Heart left ventricle (tissue), 13 donors: ENCODE measurements at regions not wholly inside any gene's neighbourhood (a gene's known extent, or its start where the extent isn't known, plus 50 kb on each side); places are given as distances from the start of the nearest gene placed in this dataset.

Experiments used
- POLR2A ChIP-seq, 2 donors: fragments of 450-650 bp; IDR thresholded peaks; one replicate each; pipeline ENCODE4 v1.6.1; 2017; ENCODE audit warnings: antibody characterized with exemption in 2 of 2, mild to moderate bottlenecking in 2 of 2, moderate library complexity in 2 of 2
- TF ChIP-seq, protein P1 (sequence below), 12 donors: fragments of 200-600 bp; sonication (generic) in 4 of 12; IDR thresholded peaks; one replicate each; pipeline versions ENCODE4 v1.5.0 to v1.8.0; 2018 to 2022; ENCODE audit warnings: antibody characterized with exemption in 12 of 12, mild to moderate bottlenecking in 5 of 12
- donor health status: ischemic (EF 13 %, LVEDD 7.1; RV severe dilation, severe dysfunction).
- donor health status: DM: no; HTN: yes; CAD: no.
- donor health status: DM: no; HTN: no; CAD: no.
- donor health status: ischemic (EF 25% LVEDD 6.9; RV normal size, moderate dysfunction).
- donor health status: ischemic (EF 25% LVEDD 5.7; RV mildly dilated, moderate dysfunction).
- donor health status: ischemic (EF 35%, LVEDD 5.7; RV mildly dilated, moderate dysfunction).
- donor health status: nonischemic (EF 11% LVEDD 7.7; RV severe dilation, severe dysfunction).
- donor health status: DM: yes; HTN: yes; CAD: no.
- donor health status: PGD.
- donor health status: ischemic (EF 29% LVEDD 5.4; RV normal size, mild dysfunction).
- donor health status: nonischemic (EF 23%, LVEDD 6.1; RV moderate dilation, normal function).

DNA sequence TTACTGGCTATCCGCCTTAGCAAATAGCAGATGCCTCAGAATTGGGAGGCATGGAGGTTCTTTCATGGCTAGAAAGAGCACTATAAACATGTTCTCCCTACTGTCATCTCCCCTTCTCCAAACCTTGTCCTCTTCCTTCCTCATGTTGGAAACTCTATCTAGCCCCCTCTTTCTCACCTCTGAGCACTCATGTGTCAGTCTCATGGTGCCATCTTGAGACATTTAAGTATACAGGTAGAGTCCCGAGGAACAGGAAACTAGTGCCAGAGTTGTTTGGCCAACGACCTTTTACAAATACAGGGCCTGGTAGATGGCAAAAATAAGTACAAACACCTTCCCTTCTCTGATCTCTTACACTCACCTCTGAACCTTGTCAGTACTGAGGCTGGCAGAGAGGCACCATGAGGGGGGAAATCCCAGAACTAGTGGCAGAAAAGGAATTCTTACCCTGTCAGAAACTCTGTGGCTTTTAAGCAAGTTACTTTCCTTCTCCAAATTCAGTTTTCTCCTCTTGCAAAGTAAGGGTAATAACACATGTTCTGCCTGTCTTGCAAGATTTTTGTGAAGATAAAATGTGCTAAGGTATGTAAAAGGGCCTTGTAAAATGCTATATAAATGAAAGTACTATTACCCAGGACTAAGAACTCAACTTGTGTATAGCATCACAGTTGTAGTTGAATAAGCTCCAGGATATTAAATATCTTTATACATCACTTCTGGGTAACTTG, 94.1 kb upstream of the SNX2 start:
- TF ChIP-seq, protein P1, sequence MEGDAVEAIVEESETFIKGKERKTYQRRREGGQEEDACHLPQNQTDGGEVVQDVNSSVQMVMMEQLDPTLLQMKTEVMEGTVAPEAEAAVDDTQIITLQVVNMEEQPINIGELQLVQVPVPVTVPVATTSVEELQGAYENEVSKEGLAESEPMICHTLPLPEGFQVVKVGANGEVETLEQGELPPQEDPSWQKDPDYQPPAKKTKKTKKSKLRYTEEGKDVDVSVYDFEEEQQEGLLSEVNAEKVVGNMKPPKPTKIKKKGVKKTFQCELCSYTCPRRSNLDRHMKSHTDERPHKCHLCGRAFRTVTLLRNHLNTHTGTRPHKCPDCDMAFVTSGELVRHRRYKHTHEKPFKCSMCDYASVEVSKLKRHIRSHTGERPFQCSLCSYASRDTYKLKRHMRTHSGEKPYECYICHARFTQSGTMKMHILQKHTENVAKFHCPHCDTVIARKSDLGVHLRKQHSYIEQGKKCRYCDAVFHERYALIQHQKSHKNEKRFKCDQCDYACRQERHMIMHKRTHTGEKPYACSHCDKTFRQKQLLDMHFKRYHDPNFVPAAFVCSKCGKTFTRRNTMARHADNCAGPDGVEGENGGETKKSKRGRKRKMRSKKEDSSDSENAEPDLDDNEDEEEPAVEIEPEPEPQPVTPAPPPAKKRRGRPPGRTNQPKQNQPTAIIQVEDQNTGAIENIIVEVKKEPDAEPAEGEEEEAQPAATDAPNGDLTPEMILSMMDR (IDR thresholded peaks at IDR 0.05): no peak
- TF ChIP-seq POLR2A (IDR thresholded peaks at IDR 0.05): no peak
